HG03066 (cell line): ENCODE measurements at regions not wholly inside any gene's neighbourhood (a gene's known extent, or its start where the extent isn't known, plus 50 kb on each side); places are given as distances from the start of the nearest gene placed in this dataset.
"Not testable (repeated sequence)": the region's sequence is repeated elsewhere in the genome, so short reads cannot be mapped to it uniquely, and the experiment has no call there.

Experiments used
- ATAC-seq: cut with Tn5 transposase; IDR thresholded peaks from one replicate; pipeline ENCODE4 v1.9.1; 2021; ENCODE audit warnings: low read depth; ENCODE audit not compliant: unreplicated experiment

DNA sequence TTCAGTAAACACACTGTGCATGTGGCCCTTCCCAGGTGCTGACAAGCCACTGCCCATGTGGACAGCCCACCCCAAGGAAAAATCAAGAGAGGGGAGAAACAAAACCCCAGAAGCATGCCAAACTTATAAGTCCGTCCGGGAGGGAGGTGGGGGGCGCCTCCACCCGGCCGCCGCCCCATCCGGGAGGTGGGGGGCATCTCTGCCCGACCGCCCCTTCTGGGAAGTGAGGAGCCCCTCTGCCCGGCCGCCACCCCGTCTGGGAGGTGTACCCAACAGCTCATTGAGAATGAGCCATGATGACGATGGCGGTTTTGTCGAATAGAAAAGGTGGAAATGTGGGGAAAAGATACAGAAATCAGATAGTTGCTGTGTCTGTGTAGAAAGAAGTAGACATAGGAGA is 53.8 kb upstream of the C2CD4B start:
- no peak for ATAC-seq

DNA sequence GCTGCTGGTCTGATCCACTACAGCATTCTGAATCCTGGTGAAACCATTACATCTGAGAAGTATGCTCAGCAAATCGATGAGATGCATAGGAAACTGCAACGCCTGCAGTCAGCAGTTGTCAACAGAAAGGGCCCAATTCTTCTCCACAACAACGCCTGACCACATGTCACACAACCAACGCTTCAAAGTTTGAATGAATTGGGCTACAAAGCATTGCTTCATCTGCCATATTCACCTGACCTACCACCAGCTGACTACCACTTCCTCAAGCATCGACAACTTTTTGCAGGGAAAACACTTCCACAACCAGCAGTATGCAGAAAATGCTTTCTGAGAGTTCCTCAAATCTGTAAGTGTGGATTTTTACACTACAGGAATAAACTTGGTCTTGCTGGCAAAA is 54.7 kb upstream of the C2CD4B start:
- ATAC-seq, result no peak

- no peak for ATAC-seq
These were observed 57.9 kb upstream of the C2CD4B start for GRCh38 chr15:62223020-62223419.

GRCh38 chr15:62228604-62229003 is 63.5 kb upstream of the C2CD4B start:
- ATAC-seq, result no peak

GRCh38 chr15:62231856-62232255 is 66.8 kb upstream of the C2CD4B start:
- ATAC-seq, result no peak

GRCh38 chr15:62240121-62241096 is 75.3 kb upstream of the C2CD4B start:
- no peak for ATAC-seq

DNA sequence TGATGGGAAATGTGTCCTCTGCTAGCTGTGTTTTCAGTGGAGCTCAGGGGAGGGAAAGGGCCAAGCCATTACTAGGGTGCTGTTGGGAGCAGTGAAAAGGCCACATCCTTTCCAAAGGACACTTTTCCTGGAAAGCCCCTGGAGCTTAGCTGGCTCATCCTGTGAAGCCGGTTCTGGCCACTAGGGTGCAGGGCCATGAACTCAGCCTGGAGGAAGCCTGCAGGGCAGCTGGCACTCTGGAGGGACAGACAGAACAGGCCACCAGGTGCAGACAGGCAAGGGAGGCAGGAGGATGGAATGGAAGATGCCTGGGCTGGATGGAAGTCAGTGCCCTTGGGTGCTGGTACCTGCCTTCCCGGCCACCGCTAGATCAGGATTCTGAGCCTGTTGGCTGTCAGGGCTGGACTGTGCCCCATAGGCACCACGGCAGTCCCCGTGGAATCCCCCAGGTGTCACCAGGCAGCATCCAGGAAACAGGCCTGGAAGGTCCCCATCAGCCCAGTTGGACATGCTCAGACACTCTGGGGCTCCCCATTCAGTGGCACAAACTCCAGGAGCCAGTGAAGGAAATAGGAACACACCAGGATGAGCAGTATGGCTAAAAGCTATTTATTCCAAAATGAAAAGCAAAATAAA is 76.2 kb upstream of the C2CD4B start:
- ATAC-seq, result no peak

- ATAC-seq, result no peak
These were observed 77.9 kb upstream of the C2CD4B start for GRCh38 chr15:62242999-62243398.

DNA sequence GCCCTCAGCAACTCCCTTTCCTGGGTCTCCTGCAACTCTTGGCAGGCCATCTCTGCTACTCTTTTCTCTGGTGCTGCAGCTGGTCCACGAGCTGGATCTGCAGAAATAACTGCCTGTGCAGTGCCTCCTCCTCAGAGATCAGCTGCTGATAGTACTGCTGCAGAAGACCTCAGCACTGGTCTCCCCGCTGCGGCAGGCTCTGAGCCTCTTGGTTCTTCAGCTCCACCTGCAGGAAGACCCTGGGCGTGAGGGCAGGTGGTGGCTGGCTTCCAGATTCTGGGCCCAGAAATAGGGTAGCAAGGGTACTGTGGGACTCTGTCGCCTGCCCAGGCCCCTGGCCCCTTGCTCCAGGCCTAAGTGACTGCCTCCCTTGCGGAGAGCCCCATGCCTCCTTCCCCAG is 79.7 kb upstream of the C2CD4B start:
- no peak for ATAC-seq

GRCh38 chr15:62248277-62248984 is 83.3 kb upstream of the C2CD4B start:
- no peak for ATAC-seq

- ATAC-seq, result no peak
These were observed 84.4 kb upstream of the C2CD4B start for GRCh38 chr15:62249501-62249900.

DNA sequence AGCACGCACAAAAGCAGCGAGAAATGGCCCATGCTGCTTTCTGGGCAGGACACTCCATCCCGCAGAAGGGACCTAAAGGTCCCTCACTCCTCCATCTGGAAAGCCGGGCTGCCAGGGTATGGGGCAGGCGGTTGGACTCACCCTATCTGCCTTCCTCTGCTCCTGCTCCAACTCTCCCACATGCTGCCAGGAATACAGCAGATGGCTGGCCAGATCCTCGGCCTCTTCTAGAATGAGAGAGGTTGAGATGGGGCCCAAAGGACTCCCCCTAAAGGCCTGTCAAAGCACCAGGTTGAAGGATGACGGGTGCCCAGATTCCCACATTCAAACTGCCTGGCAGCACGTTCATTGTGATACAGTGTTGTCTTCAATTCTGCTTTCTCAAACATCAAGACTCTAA is 85.1 kb upstream of the C2CD4B start:
- no peak for ATAC-seq

DNA sequence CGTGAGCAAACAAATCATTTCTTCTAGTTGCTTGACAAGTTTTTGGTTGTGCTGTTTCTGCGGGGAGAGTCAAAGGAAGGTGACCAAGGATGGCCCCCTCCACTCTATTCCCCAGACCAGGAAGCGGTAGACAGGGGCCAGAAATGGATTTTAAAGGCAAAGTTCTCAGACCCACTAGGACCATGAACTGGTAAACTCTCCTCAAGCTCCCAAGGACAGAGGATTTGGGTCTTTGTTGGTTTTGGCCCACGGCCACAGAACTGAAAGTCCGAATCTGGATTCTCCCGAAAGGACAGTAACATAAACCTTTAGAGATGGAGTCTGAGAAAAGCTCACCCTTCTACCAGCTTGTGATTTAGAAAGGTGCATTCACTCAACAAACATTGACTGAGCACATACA is 85.9 kb upstream of the C2CD4B start:
- no peak for ATAC-seq

DNA sequence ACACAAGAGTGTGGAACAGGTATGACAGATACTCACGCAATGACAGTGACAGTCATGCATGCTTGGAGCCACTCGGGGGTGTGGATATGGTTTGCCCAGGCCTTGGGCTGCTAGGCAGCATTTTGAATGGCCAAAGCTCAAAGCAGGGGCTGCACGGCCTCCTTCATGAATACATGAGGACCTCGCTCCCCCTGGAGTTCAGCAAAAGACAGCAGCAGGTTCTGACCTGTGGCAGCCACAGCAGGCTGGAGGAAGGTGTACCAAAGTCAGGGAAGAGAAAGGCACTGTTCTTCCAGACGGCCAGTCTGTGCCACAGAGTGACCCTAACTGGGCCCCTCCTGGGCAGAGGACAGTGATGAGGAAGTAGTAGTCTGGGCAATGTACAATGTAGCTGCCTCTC is 88.2 kb upstream of the C2CD4B start:
- ATAC-seq, result no peak

GRCh38 chr15:62254137-62254934 is 89.3 kb upstream of the C2CD4B start:
- ATAC-seq, result no peak

DNA sequence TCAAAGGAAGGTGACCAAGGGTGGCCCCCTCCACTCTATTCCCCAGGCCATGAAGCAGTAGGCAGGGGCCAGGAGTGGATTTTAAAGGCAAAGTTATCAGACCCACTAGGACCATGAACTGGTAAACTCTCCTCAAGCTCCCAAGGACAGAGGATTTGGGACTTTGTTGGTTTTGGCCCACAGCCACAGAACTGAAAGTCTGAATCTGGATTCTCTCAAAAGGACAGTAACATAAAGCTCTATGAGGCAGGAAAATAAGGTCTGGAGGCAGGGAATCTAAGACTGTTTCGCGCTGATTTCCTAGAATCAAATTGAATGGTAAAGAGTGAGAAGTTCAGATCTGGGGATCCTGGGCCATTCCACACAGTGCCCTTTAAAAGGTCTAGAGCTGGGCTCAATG is 91.3 kb upstream of the C2CD4B start:
- ATAC-seq, result not testable (repeated sequence)

- ATAC-seq, result no peak
These were observed 93.0 kb upstream of the C2CD4B start for GRCh38 chr15:62257996-62258521.

GRCh38 chr15:62262305-62262941 is 97.3 kb upstream of the C2CD4B start:
- no peak for ATAC-seq

- ATAC-seq, result no peak
These were observed 99.1 kb upstream of the C2CD4B start for GRCh38 chr15:62264196-62264595.

- no peak for ATAC-seq
These were observed 104.4 kb upstream of the C2CD4B start for GRCh38 chr15:62269504-62269903.
